Calu3 (cell line): ENCODE measurements at regions not wholly inside any gene's neighbourhood (a gene's known extent, or its start where the extent isn't known, plus 50 kb on each side); places are given as distances from the start of the nearest gene placed in this dataset.
"Not testable (repeated sequence)": the region's sequence is repeated elsewhere in the genome, so short reads cannot be mapped to it uniquely, and the experiment has no call there.

ENCODE experiments used
- BruUV-seq: library from RNA; stranded (reverse); fragments of 400-500 nt; replicated peaks from 2 replicates; lab custom pipeline; 2021; lab: Mats Ljungman, UMichigan
- CTCF ChIA-PET: fragments of 300-600 bp; sonication (Branson Sonifier 250); formaldehyde crosslinking; loops from one replicate; lab custom pipeline; 2022; ENCODE audit warnings: antibody characterized with exemption; lab: Charles Lee
- DNase-seq: peaks from one replicate; pipeline ENCODE4 v3.0.0; 2022
- H3K27ac Mint-ChIP-seq: one replicate; pipeline ENCODE4 v1.8.0; 2022; ENCODE audit warnings: mixed read lengths; ENCODE audit not compliant: unreplicated experiment
- H3K27me3 Mint-ChIP-seq: one replicate; pipeline ENCODE4 v1.8.0; 2022; ENCODE audit warnings: mixed read lengths; ENCODE audit not compliant: unreplicated experiment
- H3K36me3 Mint-ChIP-seq: one replicate; pipeline ENCODE4 v1.8.0; 2022; ENCODE audit warnings: mild to moderate bottlenecking, moderate library complexity, mixed read lengths; ENCODE audit not compliant: insufficient read depth, unreplicated experiment
- H3K4me1 Mint-ChIP-seq: one replicate; pipeline ENCODE4 v1.8.0; 2022; ENCODE audit warnings: mild to moderate bottlenecking, low read depth, mixed read lengths; ENCODE audit not compliant: unreplicated experiment
- H3K4me3 Mint-ChIP-seq: one replicate; pipeline ENCODE4 v1.8.0; 2022; ENCODE audit warnings: mild to moderate bottlenecking, low read depth, moderate library complexity, mixed read lengths; ENCODE audit not compliant: unreplicated experiment
- H3K9me3 Mint-ChIP-seq: one replicate; pipeline ENCODE4 v1.8.0; 2022; ENCODE audit warnings: low read depth, mixed read lengths; ENCODE audit not compliant: unreplicated experiment
- CTCF ChIP-seq: fragments of 200-600 bp; IDR thresholded peaks from one replicate; pipeline ENCODE4 v1.8.0; 2022; ENCODE audit warnings: antibody characterized with exemption; ENCODE audit not compliant: unreplicated experiment
- intact Hi-C: fragments of 100-400 bp; cut with micrococcal nuclease; formaldehyde crosslinking; loops from one replicate; pipeline ENCODE4 v1.10.0; 2022; ENCODE audit not compliant: unreplicated experiment

GRCh38 chr7:145350334-145350733, 514.5 kb upstream of the TPK1 start:
- no peak overlapping the region for H3K27ac Mint-ChIP-seq
- CTCF ChIA-PET: no interaction called here
- BruUV-seq: no TSS peak
- H3K4me3 Mint-ChIP-seq: no peak overlapping the region
- no peaks in the 10 kb centered on the region for H3K36me3 Mint-ChIP-seq
- no peaks in the 10 kb centered on the region for H3K4me1 Mint-ChIP-seq
- DNase-seq: no peak
- H3K9me3 Mint-ChIP-seq: peaks cover 9% of the 10 kb centered on the region
- intact Hi-C loops: no loop called here
- no peaks in the 10 kb centered on the region for H3K27me3 Mint-ChIP-seq
- TF ChIP-seq CTCF: no peak

- intact Hi-C loops, H3K9me3 Mint-ChIP-seq, H3K27ac Mint-ChIP-seq, BruUV-seq, H3K4me1 Mint-ChIP-seq, H3K4me3 Mint-ChIP-seq, H3K36me3 Mint-ChIP-seq, CTCF ChIA-PET, H3K27me3 Mint-ChIP-seq, DNase-seq: not testable (repeated sequence)
These were observed 513.6 kb upstream of the TPK1 start for GRCh38 chr7:145349452-145349851.

- Mint-ChIP-seq H3K27me3 (no peaks in the 10 kb centered on the region), H3K27ac (no peak overlapping the region), H3K9me3 (peaks cover 9% of the 10 kb centered on the region), H3K4me3 (no peak overlapping the region), H3K36me3 (no peaks in the 10 kb centered on the region), H3K4me1 (no peaks in the 10 kb centered on the region)
- intact Hi-C loops: no loop called here
- CTCF ChIA-PET: no interaction called here
- no peak for DNase-seq
- no TSS peak for BruUV-seq
- no peak for TF ChIP-seq CTCF
These were observed 511.4 kb upstream of the TPK1 start for GRCh38 chr7:145347271-145347670.

- BruUV-seq: no TSS peak
- no peaks in the 10 kb centered on the region for H3K4me1 Mint-ChIP-seq
- peaks cover 10% of the 10 kb centered on the region for H3K9me3 Mint-ChIP-seq
- DNase-seq: no peak
- no peak for TF ChIP-seq CTCF
- H3K36me3 Mint-ChIP-seq: no peaks in the 10 kb centered on the region
- H3K27ac Mint-ChIP-seq: no peak overlapping the region
- intact Hi-C loops: no loop called here
- no peak overlapping the region for H3K4me3 Mint-ChIP-seq
- CTCF ChIA-PET: no interaction called here
- no peaks in the 10 kb centered on the region for H3K27me3 Mint-ChIP-seq
These were observed 503.5 kb upstream of the TPK1 start for GRCh38 chr7:145339319-145339718.

- Mint-ChIP-seq H3K4me1 (no peaks in the 10 kb centered on the region), H3K27ac (no peak overlapping the region), H3K36me3 (no peaks in the 10 kb centered on the region), H3K27me3 (no peaks in the 10 kb centered on the region), H3K9me3 (peaks cover 12% of the 10 kb centered on the region), H3K4me3 (no peak overlapping the region)
- no TSS peak for BruUV-seq
- CTCF ChIA-PET: no interaction called here
- no peak for DNase-seq
- intact Hi-C loops: no loop called here
- TF ChIP-seq CTCF: no peak
These were observed 495.7 kb upstream of the TPK1 start for GRCh38 chr7:145331522-145331921.
